NCI-H526 treated with DMSO at 0.1 percent for 48 hours (cell line): ENCODE measurements at regions not wholly inside any gene's neighbourhood (a gene's known extent, or its start where the extent isn't known, plus 50 kb on each side); places are given as distances from the start of the nearest gene placed in this dataset.

Experiments
- DNase-seq: peaks from one replicate; lab custom pipeline; 2025; lab: John Stamatoyannopoulos, UW

DNA sequence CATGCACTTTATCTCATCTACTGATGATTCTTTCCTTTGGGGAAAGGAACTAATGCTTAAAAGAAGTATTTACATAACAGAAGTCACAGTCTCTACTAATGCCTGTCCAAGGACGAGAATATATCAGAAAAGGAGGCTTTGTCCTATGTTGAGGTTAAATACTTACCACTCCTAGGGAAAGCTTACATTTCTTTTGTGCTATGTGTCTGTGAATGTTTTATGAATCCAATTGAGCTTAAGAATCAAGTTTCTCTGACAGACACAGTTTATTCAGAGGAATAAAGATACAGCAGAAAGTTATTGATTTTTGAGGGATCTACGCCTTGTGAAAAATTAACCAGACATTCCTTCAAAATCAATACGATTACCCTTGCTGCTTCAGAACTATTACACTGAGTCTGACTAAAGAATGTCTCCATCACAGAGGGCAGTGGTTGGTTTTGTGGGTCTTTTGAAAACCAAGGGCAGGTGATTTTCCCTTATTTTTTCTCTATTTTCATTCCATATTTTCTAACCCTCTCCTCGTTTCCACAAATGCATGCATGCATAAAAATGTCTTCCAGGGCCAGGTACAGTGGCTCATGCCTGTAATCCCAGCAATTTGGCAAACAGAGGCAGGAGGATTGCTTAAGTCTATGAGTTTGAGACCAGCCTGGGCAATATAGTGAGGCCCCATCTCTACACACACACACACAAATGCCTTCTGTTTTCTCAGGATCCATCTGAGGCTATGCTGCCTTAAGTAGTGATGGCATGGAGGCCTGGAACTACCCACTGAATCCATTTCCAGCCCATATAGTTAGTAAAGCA is 1095.1 kb downstream of the GALC start:
- no peak for DNase-seq

DNA sequence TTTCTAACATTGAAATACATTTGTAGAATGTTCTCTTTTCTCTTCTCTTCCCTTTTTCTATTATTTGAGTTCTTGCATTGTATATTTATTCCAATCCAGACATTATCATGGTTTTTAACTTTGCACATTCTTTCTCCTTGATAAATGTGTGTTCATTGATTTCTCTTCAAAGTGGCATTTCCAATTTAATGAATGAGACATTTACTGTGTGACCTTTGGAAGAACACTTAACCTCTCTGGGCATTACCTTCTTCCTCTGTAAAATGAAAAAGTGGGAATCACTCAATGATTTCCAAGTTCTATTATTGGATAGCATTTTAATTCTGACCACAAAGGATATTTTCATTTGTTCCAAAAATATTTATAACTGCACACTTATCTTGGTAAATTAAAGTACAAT is 1095.8 kb downstream of the GALC start:
- no peak for DNase-seq

DNA sequence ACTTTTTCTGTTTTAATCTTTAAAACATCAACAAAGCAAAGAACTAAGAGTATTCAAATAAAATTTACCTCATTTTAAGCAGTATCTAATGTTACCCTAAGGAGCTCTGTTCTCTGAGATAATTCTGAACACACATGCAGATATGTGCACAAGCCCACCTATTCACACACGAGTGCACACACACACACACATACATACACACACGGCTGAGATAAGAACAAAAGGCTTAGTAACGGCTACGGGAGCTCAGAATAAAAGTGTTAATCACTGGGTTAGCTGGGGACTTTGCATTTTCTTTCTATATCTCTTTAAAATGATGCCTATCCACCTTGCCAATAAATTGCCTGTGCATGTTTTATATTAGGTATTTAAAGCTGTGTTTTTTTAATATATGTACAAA is 1096.3 kb downstream of the GALC start:
- DNase-seq: no peak

DNA sequence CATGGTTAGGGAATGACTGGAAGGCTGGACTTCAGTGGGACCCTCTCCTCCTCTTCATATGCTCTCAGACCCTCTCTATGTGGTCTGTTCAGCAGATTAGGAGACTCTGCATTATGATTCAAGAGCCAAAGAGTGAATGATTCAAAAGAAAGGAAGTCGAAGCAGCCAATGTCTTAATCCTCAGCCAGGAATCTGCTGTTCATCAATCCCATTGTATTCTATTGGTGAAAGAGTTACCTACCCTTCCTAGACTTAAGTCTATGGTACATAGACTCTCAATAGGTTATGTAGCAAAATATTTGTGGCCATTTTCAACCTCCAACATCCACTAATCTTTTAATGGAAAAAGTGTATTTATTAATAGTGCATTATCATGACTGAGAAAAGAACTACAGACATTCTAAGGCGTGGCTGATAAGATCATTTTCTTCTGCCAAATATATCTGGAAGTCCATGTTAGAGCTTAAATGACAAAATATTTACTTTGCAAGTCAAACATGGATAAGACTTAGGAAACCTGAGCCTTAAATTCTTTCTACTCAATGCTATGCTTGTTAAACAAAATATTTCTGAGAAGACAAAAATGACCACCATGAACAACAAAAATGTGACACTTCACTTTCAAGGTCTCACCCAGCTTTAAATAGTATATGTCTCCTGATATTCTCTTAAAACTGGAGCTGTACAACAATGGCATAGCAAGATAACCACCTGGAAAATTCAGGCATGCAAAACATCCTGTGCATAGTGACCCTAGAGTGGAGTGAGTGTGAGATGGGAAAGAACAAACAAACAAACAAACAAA is 1100.6 kb downstream of the GALC start:
- no peak for DNase-seq

DNA sequence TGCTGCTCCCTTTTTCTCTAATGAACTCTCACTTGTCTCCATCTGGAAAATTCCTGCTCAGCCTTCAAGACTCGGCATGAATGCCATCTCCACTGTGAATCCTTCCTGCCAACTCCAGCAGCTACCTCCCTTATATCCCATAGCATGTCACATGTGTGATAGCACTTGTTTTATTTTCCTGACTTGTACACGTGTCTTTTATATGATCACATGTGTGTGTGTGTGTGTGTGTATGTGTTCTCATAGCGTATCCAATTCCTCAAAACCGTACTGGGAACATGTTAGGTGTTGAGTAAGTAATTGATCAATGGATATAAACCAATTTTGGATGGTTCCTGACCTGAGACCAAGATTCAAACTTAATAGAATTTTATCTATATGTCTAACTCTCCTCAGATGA is 1107.7 kb downstream of the GALC start:
- no peak for DNase-seq

DNA sequence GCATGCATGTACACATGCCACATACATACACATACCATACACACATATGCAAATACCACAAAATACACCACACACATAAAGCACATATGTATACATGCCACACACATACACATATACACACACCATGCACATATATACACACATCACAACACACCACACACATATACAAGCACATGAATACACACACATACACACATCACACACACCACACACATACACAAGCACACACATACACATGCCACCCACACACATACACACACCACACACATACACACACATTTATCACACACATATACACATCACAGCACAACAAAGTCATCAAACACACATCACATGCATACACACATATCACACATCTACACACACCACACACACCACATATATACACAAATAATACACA is 1108.5 kb downstream of the GALC start:
- no peak for DNase-seq

DNA sequence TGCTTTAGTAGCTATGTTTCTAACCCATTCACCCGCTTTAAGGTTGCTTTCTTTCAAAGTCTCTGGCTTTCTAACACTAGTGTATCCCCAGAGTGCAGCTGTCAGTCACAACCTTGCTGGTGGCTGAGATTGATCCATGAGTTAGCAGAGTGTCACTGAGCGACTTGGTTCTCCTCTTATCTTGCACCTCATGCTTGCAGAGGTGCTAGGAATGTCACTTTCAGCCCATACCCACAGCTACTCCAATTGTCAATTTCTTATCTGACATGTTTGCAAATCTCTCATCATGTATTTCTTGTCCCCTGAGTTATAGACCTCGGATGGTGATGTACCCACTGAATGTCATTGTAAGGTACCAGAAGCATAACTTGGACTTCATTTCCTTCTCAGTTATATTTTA is 1110.2 kb downstream of the GALC start:
- DNase-seq: no peak

DNA sequence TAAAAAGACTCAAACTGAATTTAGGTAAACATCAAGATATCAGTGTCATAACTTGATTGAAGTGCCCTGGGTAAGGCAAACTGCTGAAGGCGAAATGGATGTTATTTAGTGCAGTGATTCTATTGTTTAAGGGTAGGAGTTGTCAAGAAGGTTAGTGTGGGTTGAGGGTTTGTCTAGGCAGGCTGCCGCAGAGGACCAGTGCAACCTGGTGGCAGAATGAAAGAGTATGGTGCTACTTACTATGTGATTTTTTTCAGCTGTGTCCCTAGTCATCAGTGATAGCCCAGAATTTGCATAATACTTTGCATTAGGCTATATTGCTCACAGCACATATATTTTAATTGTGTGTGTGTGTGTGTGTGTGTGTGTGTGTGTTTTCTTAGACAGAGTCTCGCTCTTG is 1127.0 kb downstream of the GALC start:
- peak; percentile 80 for DNase-seq

DNA sequence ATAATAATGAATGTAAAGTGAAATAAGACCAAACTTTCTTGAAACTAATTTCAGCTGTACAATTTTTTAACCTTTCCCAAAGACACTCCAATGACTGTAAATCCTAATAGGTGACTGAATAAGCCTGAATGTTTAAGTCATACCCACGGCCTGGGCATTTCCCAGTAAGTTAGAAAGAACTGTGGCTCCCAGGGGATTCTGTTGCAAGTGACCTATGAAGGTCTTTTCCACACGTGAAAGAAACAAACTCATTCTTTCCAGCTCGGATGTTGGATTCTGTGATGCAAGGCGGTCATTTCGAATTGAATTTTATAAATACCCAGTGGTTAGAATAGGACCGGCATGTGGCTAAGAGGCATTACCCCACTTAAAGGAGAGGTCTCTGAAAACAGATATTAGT is 1134.4 kb downstream of the GALC start:
- DNase-seq: no peak

DNA sequence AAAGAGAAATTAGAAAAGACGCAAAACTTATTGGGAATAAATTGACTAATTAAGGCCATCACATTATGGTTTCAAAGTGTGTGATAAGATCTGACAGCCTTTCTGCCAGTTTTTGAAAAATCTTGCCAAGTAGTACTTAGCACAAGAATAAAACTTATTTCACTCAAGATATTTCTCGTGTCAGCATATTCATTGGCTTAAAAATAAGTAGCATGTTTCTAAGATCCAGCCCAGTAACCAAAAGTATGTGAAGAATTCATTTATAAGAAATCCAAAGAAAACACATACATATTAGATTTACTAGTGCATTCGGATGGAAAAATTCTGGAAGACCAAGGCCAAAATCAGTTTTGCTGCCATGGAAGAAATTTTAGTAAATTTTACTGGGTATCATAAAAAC is 1135.0 kb downstream of the GALC start:
- DNase-seq: no peak

DNA sequence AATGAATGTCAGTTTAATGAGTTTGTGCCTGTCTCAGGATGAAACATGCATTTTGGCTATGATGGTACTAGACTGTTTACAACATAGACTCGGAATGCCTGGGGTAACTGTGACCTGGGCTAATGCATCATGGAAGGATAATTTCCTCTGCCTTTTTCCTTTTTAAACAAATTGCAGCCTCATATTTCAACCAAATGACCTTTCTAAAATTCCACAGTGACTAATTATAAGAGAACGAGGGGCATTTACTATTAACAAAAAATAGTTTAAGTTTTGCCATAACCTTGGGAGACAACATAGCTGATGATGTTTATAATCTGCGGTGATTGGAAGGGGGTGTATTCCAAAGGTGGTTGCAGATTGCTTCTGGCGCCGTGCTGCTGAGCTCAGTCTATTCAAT is 1140.5 kb downstream of the GALC start:
- no peak for DNase-seq

DNA sequence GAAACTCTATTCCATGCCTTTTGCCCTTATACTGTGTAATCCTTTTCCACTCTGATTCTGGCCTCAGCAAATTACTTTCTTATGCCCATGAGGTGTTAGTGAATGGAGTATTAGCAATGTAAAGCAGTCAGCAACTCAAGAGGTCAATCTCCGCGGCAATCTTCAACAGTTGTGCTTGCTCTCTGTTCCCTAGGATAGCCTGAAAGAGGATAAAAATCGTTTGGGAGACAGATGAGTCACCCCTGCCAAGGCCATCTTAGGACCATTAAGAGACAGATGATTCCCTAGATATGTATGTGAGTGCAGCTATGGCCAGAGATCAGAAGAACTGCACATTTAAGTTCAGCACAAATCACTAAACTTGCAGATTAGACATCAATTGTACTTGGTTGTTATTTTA is 1145.8 kb downstream of the GALC start:
- DNase-seq: no peak

DNA sequence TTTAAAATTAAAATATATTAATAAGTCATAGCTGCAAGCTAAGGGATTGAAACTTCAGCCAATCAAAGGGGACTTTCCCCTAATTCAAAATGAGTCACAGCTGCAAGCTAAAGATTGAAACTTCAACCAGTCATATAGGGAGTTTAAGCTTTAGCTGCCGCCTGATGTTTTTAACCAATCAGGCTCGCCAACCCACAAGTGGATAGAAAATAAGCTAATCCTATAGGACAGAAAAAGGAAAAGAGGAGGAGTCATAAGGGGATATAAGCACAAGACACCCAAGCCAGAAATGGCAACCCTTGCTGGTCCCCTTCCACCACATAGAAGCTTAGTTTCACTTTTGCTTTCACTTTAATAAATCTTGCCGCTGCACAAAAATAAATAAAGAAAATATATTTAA is 1154.6 kb downstream of the GALC start:
- no peak for DNase-seq

DNA sequence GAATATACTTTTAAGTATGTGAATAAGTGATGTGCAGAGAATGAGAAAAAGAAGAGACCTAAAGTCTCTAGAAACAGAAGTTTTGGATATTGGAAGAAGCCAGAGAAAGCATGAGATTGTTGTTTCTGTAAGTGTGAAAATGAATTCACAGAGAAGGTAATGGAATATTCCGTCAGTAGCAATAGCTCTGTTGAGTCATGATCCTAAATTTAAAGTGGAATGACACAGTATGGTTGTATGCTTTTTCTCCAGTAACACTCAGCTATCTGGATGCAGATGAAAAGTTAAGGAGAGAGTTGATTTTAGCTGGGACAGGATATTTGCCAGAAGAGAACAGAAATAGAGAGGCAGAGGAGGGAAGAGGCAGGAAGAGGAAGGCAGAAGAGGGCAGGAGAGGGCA is 1166.3 kb downstream of the GALC start:
- no peak for DNase-seq

DNA sequence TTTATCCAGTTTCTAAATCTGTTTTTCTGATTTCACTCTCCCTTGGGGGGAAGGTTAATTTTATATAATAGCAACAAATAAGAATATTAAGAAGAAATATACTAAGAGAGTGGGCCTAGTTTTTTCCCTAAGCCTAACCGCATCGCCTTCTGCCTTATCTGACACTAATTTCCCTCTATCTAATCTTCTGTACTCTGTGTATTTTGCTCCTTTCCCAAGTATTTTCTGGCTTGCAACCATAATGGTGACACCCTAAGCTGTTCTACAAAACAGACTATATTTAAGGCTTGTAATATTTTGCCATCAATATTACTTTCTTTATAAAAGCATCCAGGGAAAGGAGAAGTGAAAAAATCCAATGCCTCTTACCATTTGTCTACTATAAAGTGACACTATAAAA is 1168.8 kb downstream of the GALC start:
- DNase-seq: no peak

DNA sequence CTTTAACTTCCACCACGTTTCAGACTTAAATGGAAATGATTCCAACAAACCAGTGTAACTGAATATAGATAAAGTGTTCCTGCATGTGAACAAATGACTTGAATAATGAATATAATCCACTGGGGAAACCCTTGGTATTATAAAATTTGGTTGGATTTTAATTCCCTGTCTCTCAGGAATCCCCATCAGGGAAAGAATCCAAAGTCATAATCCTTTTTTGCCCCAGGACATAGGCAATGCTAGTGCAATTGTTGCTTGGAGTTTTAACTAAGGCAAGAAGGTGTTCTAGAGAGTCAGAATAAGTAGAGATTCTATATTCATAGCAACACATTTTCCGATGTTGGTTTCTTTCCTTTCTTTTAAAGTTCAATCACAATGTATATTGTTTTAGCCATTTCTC is 1169.4 kb downstream of the GALC start:
- DNase-seq: no peak

DNA sequence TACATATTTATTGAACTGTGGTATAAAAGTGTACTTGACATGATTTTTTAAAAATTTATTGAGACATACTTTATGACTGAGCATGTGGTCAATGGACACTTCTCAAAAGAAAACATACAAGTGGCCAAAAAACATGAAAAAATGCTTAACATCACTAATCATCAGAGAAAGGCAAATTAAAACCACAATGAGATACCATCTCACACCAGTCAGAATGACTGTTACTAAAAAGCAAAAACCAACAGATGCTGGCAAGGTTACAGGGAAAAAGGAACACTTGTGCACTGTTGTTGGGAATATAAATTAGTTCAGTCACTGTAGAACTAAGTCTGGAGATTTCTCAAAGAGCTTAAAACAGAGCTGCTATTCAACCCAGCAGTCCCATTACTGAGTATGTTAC is 1177.6 kb downstream of the GALC start:
- DNase-seq: no peak

DNA sequence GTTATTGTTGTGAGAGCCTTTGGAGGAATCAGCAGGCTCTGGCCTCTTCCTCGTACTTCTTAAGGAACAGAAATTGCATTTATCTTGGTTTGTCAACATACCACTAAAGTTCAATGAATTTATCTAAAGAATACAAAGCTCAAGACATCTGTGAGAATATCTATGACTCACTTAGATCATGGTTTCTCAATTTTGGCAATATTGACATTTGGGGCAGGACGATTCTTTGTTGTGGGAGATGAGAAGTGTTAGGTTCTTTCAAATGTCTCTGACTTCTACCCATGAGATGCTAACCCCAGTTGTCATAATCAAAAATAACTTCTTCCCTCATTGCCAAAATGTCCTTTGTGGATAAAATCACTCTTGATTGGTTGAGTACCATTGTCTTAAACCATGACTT is 1190.3 kb downstream of the GALC start:
- no peak for DNase-seq

DNA sequence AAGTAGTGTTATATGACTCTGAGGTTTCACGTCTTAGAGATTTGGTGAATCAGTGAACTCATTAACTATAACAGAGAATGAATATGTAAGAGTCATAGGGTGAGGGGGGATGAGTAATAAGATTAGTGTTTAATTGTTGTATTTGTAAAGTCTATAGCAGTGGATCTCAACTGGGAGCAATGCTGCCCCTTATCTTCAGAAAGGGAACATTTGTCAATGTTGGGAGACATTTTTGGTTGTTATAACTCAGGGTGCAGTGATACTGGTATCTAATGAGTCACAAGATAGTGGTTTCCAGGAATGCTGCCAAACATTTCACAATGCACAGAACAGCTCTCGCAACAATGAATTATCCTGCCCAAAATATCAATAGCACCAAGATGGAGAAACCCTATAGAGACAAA is 1193.7 kb downstream of the GALC start:
- no peak for DNase-seq

DNA sequence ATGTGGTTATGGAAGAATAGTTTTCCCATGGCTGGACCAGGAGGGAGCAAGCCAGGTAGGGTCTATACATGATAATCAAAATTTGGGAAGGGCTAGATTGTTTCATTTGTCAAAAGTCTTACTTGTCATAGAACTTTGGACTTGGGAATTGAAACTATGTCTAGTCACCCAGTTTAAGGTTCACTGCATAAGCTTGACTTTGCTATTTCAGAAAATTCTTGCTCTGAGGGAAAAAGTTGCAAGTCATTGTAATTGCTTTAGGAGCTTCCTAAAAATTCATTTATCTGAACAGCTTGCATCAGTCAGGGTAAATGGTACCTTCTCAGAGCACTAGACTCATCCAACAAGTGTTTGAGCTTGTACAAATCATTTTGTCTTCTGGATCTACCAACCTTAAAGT is 1194.7 kb downstream of the GALC start:
- no peak for DNase-seq

DNA sequence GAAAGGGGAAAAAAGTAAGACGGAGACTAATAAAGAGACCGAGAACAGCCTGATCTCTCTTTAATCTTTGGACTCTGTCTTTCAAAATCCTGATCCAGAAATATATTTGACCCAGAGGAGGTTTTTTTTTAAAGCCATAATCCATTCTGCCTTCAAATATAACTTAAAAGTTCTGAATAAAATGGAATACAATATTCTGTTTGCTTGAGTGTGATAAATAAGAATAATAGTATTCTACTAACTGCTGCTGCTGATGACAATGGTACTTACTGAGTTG is 1196.0 kb downstream of the GALC start:
- DNase-seq: no peak

DNA sequence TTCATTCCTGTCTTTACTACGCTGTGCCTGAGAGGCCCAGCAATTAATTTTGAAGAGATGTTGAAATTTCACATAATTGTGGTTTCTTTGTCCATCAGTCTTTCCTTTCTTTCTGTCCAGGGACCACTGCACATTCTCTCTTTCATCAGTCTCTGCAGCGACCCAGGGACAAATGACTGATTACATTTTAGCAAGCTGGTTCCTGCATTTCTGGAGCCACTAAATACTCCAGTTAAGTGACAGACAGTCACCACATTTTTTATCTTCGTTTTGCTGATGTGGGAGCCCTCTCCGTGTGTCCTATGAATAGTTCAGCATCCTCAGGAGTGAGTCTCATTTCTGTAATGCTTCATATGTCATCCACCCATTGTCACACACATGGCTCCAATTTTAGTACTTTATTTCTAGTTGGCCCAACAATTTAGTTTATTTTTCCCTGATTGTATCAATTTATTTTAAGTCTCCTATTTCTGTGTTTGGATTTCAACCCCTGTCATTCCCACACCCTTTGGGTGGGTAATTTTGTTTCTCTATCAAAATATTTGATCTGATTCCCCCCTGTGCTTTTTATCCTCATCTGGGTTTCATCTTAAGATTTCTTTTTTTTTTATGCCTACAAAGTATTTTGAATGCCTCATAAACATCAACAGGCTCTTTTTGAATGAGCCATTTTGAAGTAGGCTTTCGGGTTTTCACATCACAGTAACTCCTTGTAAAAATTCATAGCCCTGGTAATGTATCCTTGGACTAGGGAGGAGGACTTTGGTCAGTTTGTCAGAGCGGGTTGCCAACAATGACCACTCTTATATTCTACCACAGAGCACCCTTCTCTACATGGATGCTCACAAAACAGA is 1196.5 kb downstream of the GALC start:
- DNase-seq: no peak

DNA sequence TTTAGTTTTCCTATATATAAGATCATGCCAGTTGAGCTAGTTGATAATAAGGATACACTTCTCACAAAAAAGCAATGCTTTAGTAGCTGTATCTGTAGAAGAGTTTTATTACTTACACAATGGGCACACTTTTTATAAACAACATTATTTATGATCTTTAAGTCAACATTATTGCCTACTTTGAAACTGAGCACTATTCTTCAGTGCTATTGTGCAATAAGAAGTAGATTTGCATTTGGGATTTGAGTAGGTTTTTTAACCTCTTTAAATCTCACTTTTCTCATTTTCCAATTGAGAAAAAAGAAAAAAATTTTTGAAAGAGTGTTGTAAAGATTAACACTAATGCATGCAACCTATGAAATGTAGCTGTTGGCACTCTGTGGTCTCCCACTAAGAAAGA is 1198.3 kb downstream of the GALC start:
- DNase-seq: no peak
